ENCODE measurements at regions not wholly inside any gene's neighbourhood (a gene's known extent, or its start where the extent isn't known, plus 50 kb on each side); places are given as distances from the start of the nearest gene placed in this dataset.

DNA sequence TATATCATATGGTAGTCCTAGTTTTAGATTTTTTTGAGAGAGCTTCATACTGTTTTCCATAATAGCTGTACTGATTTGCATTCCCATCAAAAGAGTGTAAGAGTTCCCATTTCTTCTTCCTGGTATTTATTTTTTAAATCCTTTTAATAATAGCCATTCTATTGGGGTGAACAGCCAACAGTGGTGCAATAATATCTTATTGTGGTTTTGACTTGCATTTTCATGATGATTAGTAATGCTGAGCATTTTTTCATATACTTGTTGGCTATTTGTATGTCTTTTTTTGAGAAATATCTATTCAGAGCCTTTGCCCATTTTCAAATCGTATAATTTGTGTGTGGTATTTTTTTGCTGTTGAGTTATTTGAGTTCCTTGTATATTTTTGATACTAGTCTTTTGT, 167.4 kb downstream of the FZD1 start:
- TF ChIP-seq, protein P1, sequence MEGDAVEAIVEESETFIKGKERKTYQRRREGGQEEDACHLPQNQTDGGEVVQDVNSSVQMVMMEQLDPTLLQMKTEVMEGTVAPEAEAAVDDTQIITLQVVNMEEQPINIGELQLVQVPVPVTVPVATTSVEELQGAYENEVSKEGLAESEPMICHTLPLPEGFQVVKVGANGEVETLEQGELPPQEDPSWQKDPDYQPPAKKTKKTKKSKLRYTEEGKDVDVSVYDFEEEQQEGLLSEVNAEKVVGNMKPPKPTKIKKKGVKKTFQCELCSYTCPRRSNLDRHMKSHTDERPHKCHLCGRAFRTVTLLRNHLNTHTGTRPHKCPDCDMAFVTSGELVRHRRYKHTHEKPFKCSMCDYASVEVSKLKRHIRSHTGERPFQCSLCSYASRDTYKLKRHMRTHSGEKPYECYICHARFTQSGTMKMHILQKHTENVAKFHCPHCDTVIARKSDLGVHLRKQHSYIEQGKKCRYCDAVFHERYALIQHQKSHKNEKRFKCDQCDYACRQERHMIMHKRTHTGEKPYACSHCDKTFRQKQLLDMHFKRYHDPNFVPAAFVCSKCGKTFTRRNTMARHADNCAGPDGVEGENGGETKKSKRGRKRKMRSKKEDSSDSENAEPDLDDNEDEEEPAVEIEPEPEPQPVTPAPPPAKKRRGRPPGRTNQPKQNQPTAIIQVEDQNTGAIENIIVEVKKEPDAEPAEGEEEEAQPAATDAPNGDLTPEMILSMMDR (IDR thresholded peaks at IDR 0.05): no peak
- TF ChIP-seq, protein P2, sequence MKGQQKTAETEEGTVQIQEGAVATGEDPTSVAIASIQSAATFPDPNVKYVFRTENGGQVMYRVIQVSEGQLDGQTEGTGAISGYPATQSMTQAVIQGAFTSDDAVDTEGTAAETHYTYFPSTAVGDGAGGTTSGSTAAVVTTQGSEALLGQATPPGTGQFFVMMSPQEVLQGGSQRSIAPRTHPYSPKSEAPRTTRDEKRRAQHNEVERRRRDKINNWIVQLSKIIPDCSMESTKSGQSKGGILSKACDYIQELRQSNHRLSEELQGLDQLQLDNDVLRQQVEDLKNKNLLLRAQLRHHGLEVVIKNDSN (CRISPR knock-in tag; IDR thresholded peaks at IDR 0.05): no peak
- TF ChIP-seq, protein P3, sequence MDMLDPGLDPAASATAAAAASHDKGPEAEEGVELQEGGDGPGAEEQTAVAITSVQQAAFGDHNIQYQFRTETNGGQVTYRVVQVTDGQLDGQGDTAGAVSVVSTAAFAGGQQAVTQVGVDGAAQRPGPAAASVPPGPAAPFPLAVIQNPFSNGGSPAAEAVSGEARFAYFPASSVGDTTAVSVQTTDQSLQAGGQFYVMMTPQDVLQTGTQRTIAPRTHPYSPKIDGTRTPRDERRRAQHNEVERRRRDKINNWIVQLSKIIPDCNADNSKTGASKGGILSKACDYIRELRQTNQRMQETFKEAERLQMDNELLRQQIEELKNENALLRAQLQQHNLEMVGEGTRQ (CRISPR knock-in tag; IDR thresholded peaks at IDR 0.05): no peak
- TF ChIP-seq NR2C2 (CRISPR knock-in tag; IDR thresholded peaks at IDR 0.05) (no peak), RELA (CRISPR knock-in tag; IDR thresholded peaks at IDR 0.05; ENCODE audit: borderline replicate concordance) (no peak), GABPB1 (CRISPR knock-in tag; IDR thresholded peaks at IDR 0.05) (no peak), ZNF416 (CRISPR knock-in tag; IDR thresholded peaks at IDR 0.05) (no peak)
